ENCODE measurements at regions not wholly inside any gene's neighbourhood (a gene's known extent, or its start where the extent isn't known, plus 50 kb on each side); places are given as distances from the start of the nearest gene placed in this dataset.

GRCh38 chr6:98467902-98468301 is 366.5 kb upstream of the POU3F2 start:
- no peak overlapping the region for H3K4me3 ChIP-seq

GRCh38 chr6:98469141-98469540 is 365.2 kb upstream of the POU3F2 start:
- no peak overlapping the region for H3K27ac ChIP-seq
- H3K4me3 ChIP-seq = no peak overlapping the region

More at GRCh38 chr6:98467902-98468301, 366.5 kb upstream of the POU3F2 start:
- H3K27ac ChIP-seq = no peak overlapping the region

DNA sequence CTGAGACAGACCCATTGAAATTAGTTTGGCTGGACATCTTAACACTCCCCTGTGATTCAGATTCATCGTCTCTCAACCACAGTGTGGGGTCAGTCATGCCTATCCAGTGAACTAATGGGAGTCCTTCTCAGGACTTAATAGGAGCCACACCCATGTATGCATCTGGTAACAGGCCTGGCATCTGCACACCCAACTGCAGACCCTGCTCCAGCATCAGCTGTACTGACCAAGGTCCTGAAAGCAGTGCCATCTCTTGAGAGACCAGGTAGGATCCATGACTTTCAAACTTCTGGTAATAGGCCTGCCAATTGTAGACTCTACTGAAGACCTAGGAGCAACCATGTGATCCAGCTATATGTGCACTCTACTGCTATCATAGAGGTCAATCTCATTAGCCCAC is 363.6 kb upstream of the POU3F2 start:
- no peak overlapping the region for H3K27ac ChIP-seq
- H3K4me3 ChIP-seq = no peak overlapping the region

GRCh38 chr6:98471444-98471843 is 362.9 kb upstream of the POU3F2 start:
- H3K27ac ChIP-seq = no peak overlapping the region
- H3K4me3 ChIP-seq = no peak overlapping the region

DNA sequence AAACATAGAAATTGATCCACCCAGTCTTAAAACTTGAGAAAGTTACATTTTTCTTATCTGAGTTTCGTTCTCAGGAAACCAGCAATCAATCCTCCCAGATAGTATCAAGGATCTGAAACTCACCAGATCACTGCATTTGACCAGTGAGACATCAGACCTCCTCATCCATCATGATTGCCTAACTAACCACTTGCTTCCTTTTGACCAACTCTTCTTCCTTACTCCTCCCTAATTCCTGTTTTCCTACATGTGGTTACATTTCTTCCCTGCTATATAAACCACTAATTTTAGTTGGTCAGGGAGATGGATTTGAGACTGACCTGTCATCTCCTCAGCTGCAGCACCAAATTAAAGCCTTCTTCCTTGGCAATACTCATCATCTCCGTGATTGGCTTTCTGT is 357.1 kb upstream of the POU3F2 start:
- no peak overlapping the region for H3K4me3 ChIP-seq
- no peak overlapping the region for H3K27ac ChIP-seq

- no peak overlapping the region for H3K27ac ChIP-seq
- no peak overlapping the region for H3K4me3 ChIP-seq
Observed at GRCh38 chr6:98484696-98485095, 349.7 kb upstream of the POU3F2 start.

- no peak overlapping the region for H3K27ac ChIP-seq
- H3K4me3 ChIP-seq = no peak overlapping the region
Observed at GRCh38 chr6:98485593-98485992, 348.8 kb upstream of the POU3F2 start.

GRCh38 chr6:98486057-98486456 is 348.3 kb upstream of the POU3F2 start:
- no peak overlapping the region for H3K27ac ChIP-seq
- H3K4me3 ChIP-seq = no peak overlapping the region

- no peak overlapping the region for H3K27ac ChIP-seq
- no peak overlapping the region for H3K4me3 ChIP-seq
Observed at GRCh38 chr6:98487612-98488011, 346.8 kb upstream of the POU3F2 start.

DNA sequence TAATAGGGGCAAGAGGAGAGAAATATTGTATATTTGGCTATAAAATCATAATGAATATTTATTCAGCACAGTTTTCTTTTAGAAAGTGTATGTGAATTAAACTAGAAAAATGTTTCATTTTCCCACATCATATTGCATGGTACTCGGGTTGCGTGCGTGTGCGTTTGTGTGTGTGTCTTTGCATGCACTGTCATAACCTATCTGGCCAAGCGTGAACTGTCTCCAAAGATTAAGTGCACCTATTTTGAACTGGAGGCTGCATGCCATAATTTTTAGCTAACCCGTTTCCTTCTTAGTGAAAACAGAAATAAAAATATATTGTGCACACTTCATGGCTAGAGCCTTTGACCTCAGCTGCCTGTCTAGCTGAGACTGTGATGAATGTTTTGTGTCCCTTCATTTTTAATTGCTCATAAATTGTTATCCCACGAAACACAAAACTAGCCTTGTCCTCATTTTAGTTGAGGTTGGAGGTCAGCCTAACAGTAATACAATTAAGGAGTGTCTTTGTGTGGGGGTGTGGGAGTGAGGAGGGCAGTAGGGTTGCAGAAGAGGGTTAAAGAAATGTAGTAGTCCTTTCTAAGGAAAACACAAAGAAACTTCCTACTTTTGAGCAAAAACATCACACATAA is 336.1 kb upstream of the POU3F2 start:
- no peak overlapping the region for H3K4me3 ChIP-seq

GRCh38 chr6:98498866-98499265 is 335.5 kb upstream of the POU3F2 start:
- Histone ChIP-seq H3K27ac (no peak overlapping the region), H3K4me3 (no peak overlapping the region)

More for the DNA sequence above, 336.1 kb upstream of the POU3F2 start:
- H3K27ac ChIP-seq = no peak overlapping the region

DNA sequence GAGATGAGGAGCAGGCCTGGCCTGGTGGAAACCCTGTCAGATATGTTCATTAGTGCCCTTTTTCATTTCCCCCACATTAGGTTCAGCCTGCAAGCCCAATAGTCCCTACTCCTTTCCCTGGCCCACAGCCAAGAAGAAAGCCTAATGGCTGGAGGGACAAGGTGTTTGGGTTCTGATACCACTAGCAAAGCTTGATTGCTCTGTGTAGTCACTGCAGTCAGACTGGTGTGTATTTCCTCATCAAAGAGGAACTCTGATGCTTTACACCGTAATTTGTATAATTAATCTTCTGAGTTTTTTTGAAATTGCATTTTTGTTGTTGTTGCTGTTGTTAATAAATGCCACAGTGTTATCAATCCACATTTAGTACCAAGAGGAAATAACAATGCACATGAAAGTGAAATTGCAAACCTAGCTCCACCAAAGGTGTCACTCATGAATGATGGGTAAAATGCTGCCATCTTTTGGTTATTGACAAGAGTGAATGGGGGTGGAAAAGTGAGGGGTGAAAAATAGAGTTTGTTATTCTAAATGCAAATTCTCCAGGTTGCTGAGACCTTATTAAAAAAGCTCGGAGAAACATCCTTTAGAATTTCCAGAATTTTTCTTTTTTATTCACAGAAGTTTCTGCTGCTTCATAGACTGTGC is 320.2 kb upstream of the POU3F2 start:
- H3K4me3 ChIP-seq = no peak overlapping the region
- no peak overlapping the region for H3K27ac ChIP-seq

DNA sequence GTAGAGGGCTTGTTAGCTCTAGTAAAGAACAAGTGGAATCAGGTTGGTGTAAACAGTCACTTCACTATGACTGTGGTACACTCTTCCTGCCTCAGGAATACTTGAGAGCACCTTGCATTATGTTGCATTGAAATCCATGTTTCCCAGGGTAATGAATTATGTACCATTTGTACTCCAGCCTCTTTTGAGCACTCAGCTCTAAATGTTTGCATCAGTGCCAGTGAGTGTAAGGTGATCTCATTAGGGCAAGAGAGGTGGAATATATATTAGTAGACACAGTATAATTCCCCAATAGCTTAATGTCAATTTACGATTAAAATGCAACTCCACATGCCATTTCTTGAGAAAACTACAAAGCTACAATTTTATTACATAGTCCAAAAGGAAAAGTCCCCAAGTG is 319.6 kb upstream of the POU3F2 start:
- Histone ChIP-seq H3K27ac (no peak overlapping the region), H3K4me3 (no peak overlapping the region)

GRCh38 chr6:98516206-98516605 is 318.2 kb upstream of the POU3F2 start:
- Histone ChIP-seq H3K27ac (no peak overlapping the region), H3K4me3 (no peak overlapping the region)

DNA sequence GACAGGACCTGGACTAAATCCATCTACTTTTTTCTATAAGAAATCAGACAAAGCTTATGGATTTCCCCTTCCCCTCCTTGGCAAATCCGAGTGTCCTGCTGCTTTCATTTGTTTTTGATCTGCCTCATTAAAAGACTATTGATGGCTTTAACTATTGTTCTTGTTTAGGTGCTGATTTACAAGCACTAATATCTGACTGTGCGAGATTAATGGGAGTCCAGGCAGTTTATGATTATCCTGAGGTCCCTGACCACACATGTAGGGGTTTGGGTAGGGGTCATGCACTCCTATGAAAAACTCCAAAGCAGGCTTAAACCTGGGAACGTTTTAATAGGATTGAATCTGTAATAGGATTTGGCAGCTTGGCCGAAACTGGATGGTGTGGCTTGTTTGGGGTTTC is 317.5 kb upstream of the POU3F2 start:
- no peak overlapping the region for H3K4me3 ChIP-seq
- H3K27ac ChIP-seq = no peak overlapping the region

DNA sequence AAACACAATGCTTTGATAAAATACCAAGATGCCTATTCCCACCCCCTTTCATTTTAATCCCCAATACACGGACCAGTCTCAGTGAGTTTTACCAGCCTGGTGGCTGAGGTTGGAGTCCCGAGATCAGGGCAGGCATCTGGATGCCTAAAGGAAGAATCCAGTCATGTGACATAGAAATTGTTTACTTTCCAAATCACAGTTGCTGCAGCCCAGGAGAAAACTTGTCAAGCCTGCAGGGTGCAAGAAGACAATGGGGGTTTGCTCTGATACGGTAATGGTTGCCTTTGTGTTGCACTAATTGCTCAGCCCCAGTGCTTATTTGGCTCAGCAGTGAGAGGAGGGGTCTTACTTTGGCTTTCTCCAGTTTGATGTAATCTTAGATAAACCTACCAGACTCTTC is 308.5 kb upstream of the POU3F2 start:
- Histone ChIP-seq H3K27ac (no peak overlapping the region), H3K4me3 (no peak overlapping the region)

DNA sequence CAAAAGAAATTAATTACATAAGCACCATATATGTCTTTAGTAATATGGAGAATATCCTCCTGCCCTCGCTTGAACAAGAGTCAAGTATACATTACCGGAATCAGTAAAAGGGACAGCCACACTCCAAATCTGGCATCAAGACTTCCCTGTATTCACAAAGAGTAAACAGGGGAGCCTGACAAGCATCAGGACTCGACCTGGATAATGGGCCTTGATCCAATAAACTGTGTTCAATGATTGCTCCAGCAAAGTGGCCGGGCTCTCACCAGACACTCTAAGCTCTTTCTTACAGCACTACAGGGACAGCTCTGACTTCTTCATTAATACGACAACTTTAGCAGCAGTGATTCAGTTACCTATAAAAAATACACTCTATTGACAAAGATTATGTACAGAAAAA is 307.9 kb upstream of the POU3F2 start:
- Histone ChIP-seq H3K4me3 (no peak overlapping the region), H3K27ac (no peak overlapping the region)

- no peak overlapping the region for H3K4me3 ChIP-seq
- no peak overlapping the region for H3K27ac ChIP-seq
Observed at GRCh38 chr6:98529364-98529763, 305.0 kb upstream of the POU3F2 start.

DNA sequence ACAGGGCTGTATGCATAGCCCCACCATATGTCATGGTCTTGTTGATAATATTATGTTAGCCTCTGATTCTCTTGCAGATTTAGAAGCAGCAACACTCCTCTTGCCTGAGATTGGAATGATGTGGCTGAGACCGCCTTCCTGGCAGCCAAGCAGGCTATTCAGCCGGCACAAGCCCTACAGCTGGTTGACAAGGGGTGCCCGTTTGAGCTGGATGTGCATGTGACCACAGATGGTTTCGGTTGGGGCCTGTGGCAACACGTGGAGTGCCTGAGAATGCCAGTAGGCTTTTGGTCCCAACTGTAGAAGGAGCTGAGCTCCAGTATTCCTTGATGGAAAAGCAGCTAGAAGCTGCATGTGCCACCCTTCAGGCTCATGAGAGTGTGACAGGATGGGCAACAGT is 303.6 kb upstream of the POU3F2 start:
- no peak overlapping the region for H3K27ac ChIP-seq
- H3K4me3 ChIP-seq = no peak overlapping the region

- Histone ChIP-seq H3K27ac (no peak overlapping the region), H3K4me3 (no peak overlapping the region)
Observed at GRCh38 chr6:98532004-98532403, 302.4 kb upstream of the POU3F2 start.

DNA sequence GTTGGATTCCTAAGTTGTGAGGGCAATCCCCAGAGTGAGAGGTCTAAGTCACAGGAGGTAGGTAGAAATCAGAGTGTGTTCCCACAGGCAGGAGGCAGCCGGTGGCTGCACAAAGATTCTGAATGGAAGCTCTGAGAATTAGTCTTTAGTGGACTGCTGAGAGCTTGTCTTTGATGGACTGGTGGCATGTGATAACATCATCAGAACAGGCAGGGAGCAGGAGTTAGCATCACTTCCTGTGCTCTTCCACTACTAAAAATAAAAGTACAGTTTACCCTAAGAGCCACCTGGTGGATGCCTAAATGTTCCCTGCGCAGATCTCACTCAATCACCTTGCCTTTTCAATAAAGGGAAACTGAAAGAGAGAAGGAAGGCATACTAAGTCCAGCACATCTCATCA is 294.6 kb upstream of the POU3F2 start:
- Histone ChIP-seq H3K27ac (no peak overlapping the region), H3K4me3 (no peak overlapping the region)

DNA sequence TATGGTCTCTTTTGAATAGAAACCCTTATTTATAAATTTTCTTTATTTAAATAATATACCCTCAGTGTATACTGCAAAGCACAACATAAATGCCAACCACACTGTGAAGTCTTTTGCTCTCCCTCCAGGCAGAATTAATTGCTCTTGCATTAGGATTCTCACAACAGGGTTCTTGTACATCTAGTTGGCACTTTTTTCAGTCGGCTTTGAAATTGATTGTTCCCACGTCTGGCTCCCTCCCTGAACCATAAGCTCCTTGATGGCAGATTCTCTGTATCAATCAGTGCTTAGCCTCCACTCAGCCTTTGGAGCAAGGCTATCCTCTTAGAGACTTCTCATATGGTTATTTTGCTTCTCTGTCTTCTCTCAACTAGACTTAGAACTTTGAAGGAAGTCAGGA is 288.0 kb upstream of the POU3F2 start:
- Histone ChIP-seq H3K27ac (no peak overlapping the region), H3K4me3 (no peak overlapping the region)
